ENCODE measurements at regions not wholly inside any gene's neighbourhood (a gene's known extent, or its start where the extent isn't known, plus 50 kb on each side); places are given as distances from the start of the nearest gene placed in this dataset.

- WGBS (ENCODE audit: insufficient coverage, insufficient read length) = no CpG with 5 or more reads among the region's 5 CpGs
- Histone ChIP-seq H3K36me3 (ENCODE audit: control insufficient read depth, insufficient read depth, low read length) (no peaks in the 10 kb centered on the region), H3K27ac (ENCODE audit: low read length) (no peak overlapping the region), H3K27me3 (ENCODE audit: control insufficient read depth, insufficient read depth, low read length) (no peaks in the 10 kb centered on the region), H3K4me1 (ENCODE audit: control insufficient read depth, insufficient read depth, low read length) (no peaks in the 10 kb centered on the region), H3K4me3 (ENCODE audit: low read length) (no peak overlapping the region), H3K9me3 (ENCODE audit: control insufficient read depth, insufficient read depth, low read length) (no peaks in the 10 kb centered on the region)
- DNase-seq (ENCODE audit: low read depth, low spot score) = no peak
These were observed 399.4 kb upstream of the ATP11B start for GRCh38 chr3:182393830-182394367.

- H3K27me3 ChIP-seq (ENCODE audit: control insufficient read depth, insufficient read depth, low read length) = no peaks in the 10 kb centered on the region
- no peaks in the 10 kb centered on the region for H3K36me3 ChIP-seq (ENCODE audit: control insufficient read depth, insufficient read depth, low read length)
- no peak overlapping the region for H3K27ac ChIP-seq (ENCODE audit: low read length)
- no CpG with 5 or more reads among the region's 1 CpG for WGBS (ENCODE audit: insufficient coverage, insufficient read length)
- no peak overlapping the region for H3K4me3 ChIP-seq (ENCODE audit: low read length)
- H3K4me1 ChIP-seq (ENCODE audit: control insufficient read depth, insufficient read depth, low read length) = peaks cover 2% of the 10 kb centered on the region; the same call in 1 of the 2 replicates
- no peaks in the 10 kb centered on the region for H3K9me3 ChIP-seq (ENCODE audit: control insufficient read depth, insufficient read depth, low read length)
- no peak for DNase-seq (ENCODE audit: low read depth, low spot score)
These were observed 396.1 kb upstream of the ATP11B start for GRCh38 chr3:182397164-182397563.

DNA sequence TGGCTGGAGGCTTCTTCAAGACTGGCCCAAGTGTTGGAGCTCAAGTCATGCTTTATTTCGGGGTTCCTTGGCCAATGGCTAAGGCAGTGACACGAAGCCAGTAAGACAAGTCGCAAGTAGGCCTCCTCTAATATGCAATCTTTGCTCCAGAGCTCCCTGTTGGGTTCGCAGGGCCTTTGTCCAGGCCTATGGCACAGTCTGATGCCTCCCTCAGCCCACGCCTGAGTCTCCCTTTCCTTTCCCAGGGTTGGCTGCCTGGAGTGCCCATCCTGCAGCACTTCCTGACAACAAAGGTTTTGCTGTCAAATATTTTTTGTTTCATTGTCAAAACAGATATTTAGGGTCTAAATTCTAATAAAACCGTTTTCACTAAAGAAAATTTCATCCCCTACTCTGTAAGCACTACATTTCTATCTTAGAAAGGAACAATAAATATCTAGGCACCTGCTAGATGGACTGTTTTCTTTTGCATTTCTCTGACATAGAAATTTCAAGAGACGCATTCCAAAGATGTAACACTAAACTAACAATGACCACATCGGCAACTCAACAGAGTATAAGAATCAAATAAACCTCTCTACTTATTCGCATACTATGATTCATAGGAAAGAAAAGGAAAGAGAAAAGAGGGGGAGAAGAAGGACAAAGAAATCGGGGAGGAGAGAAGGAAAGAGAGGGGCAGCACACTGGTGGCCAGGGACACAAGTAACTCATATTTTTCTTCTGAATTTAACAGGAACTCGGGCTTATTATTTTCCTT, 393.1 kb upstream of the ATP11B start:
- Histone ChIP-seq H3K4me1 (ENCODE audit: control insufficient read depth, insufficient read depth, low read length) (peaks cover 2% of the 10 kb centered on the region; the same call in 1 of the 2 replicates), H3K36me3 (ENCODE audit: control insufficient read depth, insufficient read depth, low read length) (no peaks in the 10 kb centered on the region), H3K9me3 (ENCODE audit: control insufficient read depth, insufficient read depth, low read length) (no peaks in the 10 kb centered on the region), H3K27me3 (ENCODE audit: control insufficient read depth, insufficient read depth, low read length) (no peaks in the 10 kb centered on the region), H3K4me3 (ENCODE audit: low read length) (no peak overlapping the region), H3K27ac (ENCODE audit: low read length) (no peak overlapping the region)
- WGBS (ENCODE audit: insufficient coverage, insufficient read length) = no CpG with 5 or more reads among the region's 11 CpGs
- no peak for DNase-seq (ENCODE audit: low read depth, low spot score)

GRCh38 chr3:182400838-182401237, 392.5 kb upstream of the ATP11B start:
- Histone ChIP-seq H3K27me3 (ENCODE audit: control insufficient read depth, insufficient read depth, low read length) (no peaks in the 10 kb centered on the region), H3K4me3 (ENCODE audit: low read length) (no peak overlapping the region), H3K9me3 (ENCODE audit: control insufficient read depth, insufficient read depth, low read length) (no peaks in the 10 kb centered on the region), H3K4me1 (ENCODE audit: control insufficient read depth, insufficient read depth, low read length) (peaks cover 2% of the 10 kb centered on the region), H3K27ac (ENCODE audit: low read length) (no peak overlapping the region), H3K36me3 (ENCODE audit: control insufficient read depth, insufficient read depth, low read length) (no peaks in the 10 kb centered on the region)
- no CpG with 5 or more reads among the region's 2 CpGs for WGBS (ENCODE audit: insufficient coverage, insufficient read length)
- no peak for DNase-seq (ENCODE audit: low read depth, low spot score)

DNA sequence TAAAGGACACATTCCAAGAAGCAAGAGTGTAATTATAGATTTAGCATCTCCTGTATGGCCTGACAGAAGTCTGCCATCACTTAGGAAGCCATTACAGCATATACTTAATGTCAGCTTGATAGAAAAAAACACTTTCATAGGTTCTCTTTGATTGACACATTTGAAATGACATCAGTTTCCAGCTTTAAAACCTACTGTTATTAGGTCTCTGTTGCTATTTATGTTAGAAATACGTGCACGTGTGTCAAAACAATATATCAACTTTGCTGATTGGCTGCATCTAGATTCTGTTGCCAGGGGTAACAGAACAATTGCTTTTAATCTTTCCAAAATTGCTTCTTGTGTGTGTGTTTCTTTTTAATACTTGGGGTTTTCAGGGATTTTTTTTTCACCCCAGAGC, 389.3 kb upstream of the ATP11B start:
- no CpG with 5 or more reads among the region's 2 CpGs for WGBS (ENCODE audit: insufficient coverage, insufficient read length)
- no peak for DNase-seq (ENCODE audit: low read depth, low spot score)
- Histone ChIP-seq H3K27me3 (ENCODE audit: control insufficient read depth, insufficient read depth, low read length) (no peaks in the 10 kb centered on the region), H3K4me3 (ENCODE audit: low read length) (no peak overlapping the region), H3K9me3 (ENCODE audit: control insufficient read depth, insufficient read depth, low read length) (no peaks in the 10 kb centered on the region), H3K4me1 (ENCODE audit: control insufficient read depth, insufficient read depth, low read length) (peaks cover 2% of the 10 kb centered on the region), H3K36me3 (ENCODE audit: control insufficient read depth, insufficient read depth, low read length) (no peaks in the 10 kb centered on the region), H3K27ac (ENCODE audit: low read length) (no peak overlapping the region)

GRCh38 chr3:182405759-182406158, 387.5 kb upstream of the ATP11B start:
- H3K27ac ChIP-seq (ENCODE audit: low read length) = no peak overlapping the region
- H3K4me3 ChIP-seq (ENCODE audit: low read length) = no peak overlapping the region
- H3K27me3 ChIP-seq (ENCODE audit: control insufficient read depth, insufficient read depth, low read length) = no peaks in the 10 kb centered on the region
- no peaks in the 10 kb centered on the region; the same call in 1 of the 2 replicates for H3K4me1 ChIP-seq (ENCODE audit: control insufficient read depth, insufficient read depth, low read length)
- no peaks in the 10 kb centered on the region for H3K36me3 ChIP-seq (ENCODE audit: control insufficient read depth, insufficient read depth, low read length)
- WGBS (ENCODE audit: insufficient coverage, insufficient read length) = no CpG with 5 or more reads among the region's 2 CpGs
- DNase-seq (ENCODE audit: low read depth, low spot score) = no peak
- H3K9me3 ChIP-seq (ENCODE audit: control insufficient read depth, insufficient read depth, low read length) = no peaks in the 10 kb centered on the region

DNA sequence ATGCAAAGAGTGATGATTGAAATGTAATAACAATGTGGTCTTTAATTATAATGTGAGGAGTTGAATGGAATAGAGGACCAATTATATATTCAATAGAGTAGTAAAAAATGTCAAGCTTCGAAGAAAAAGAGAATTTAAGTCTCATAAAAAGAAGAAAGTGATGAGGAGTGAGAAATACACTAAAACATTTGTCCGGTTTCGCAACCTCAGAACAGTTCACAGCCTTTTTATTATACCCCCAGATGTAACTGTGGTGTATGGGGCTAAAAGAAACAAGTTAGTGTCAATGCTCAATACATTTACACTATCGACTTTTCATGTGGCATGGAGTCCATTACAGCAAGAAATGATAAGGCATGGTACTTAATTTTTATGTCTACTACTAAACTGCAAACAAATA, 386.5 kb upstream of the ATP11B start:
- H3K9me3 ChIP-seq (ENCODE audit: control insufficient read depth, insufficient read depth, low read length) = no peaks in the 10 kb centered on the region
- peaks cover under 1% of the 10 kb centered on the region; the same call in 1 of the 2 replicates for H3K4me1 ChIP-seq (ENCODE audit: control insufficient read depth, insufficient read depth, low read length)
- WGBS (ENCODE audit: insufficient coverage, insufficient read length) = 100% methylated on average over 1 of the region's 4 CpGs
- H3K4me3 ChIP-seq (ENCODE audit: low read length) = no peak overlapping the region
- no peak for DNase-seq (ENCODE audit: low read depth, low spot score)
- no peaks in the 10 kb centered on the region for H3K27me3 ChIP-seq (ENCODE audit: control insufficient read depth, insufficient read depth, low read length)
- H3K27ac ChIP-seq (ENCODE audit: low read length) = no peak overlapping the region
- no peaks in the 10 kb centered on the region for H3K36me3 ChIP-seq (ENCODE audit: control insufficient read depth, insufficient read depth, low read length)

DNA sequence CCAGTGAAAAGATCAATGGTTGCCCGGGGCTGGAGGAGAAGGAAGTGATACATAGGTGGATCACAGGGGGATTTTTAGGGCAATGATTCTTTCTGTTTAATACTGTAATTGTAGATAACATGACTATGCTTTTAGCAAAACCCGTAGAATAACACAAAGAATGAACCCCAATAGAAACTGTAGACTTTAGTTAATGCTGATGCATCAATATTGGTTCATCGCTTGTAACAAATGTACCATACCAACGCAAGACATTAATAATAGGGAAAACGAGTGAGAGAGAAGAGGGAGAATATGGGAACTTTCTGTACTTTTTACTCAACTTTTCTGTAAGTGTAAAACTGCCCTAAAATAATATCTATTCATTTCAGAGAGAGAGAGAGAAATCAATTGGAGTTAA, 383.3 kb upstream of the ATP11B start:
- Histone ChIP-seq H3K27ac (ENCODE audit: low read length) (no peak overlapping the region), H3K4me1 (ENCODE audit: control insufficient read depth, insufficient read depth, low read length) (peaks cover 3% of the 10 kb centered on the region; the same call in 1 of the 2 replicates), H3K27me3 (ENCODE audit: control insufficient read depth, insufficient read depth, low read length) (no peaks in the 10 kb centered on the region), H3K36me3 (ENCODE audit: control insufficient read depth, insufficient read depth, low read length) (no peaks in the 10 kb centered on the region), H3K4me3 (ENCODE audit: low read length) (no peak overlapping the region), H3K9me3 (ENCODE audit: control insufficient read depth, insufficient read depth, low read length) (no peaks in the 10 kb centered on the region)
- WGBS (ENCODE audit: insufficient coverage, insufficient read length) = no CpG with 5 or more reads among the region's 5 CpGs
- DNase-seq (ENCODE audit: low read depth, low spot score) = no peak

- Histone ChIP-seq H3K36me3 (ENCODE audit: control insufficient read depth, insufficient read depth, low read length) (no peaks in the 10 kb centered on the region), H3K27ac (ENCODE audit: low read length) (no peak overlapping the region), H3K4me1 (ENCODE audit: control insufficient read depth, insufficient read depth, low read length) (peaks cover 3% of the 10 kb centered on the region; the same call in 1 of the 2 replicates), H3K9me3 (ENCODE audit: control insufficient read depth, insufficient read depth, low read length) (no peaks in the 10 kb centered on the region), H3K4me3 (ENCODE audit: low read length) (no peak overlapping the region), H3K27me3 (ENCODE audit: control insufficient read depth, insufficient read depth, low read length) (no peaks in the 10 kb centered on the region)
- no peak for DNase-seq (ENCODE audit: low read depth, low spot score)
- WGBS (ENCODE audit: insufficient coverage, insufficient read length) = no CpG with 5 or more reads among the region's 2 CpGs
These were observed 381.2 kb upstream of the ATP11B start for GRCh38 chr3:182412066-182412465.

DNA sequence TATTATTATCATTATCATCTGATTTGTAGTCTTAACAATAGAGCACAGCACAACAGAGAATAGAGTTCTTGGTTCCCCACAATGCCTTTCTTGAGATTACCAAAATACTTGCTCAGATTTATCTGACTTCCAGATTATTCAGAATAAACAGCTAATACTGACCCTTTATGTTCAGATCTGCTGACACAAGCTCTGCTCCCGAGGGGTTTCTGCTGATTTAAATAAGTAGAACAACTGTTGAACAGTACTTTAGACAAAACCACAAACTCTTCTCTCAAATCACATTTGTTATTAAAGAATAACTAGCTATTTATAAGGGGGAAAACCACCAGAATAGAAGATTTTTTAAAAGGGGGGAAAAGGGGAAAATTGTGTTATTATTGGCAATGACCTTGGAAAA, 380.2 kb upstream of the ATP11B start:
- Histone ChIP-seq H3K9me3 (ENCODE audit: control insufficient read depth, insufficient read depth, low read length) (no peaks in the 10 kb centered on the region), H3K36me3 (ENCODE audit: control insufficient read depth, insufficient read depth, low read length) (no peaks in the 10 kb centered on the region), H3K27ac (ENCODE audit: low read length) (no peak overlapping the region), H3K4me3 (ENCODE audit: low read length) (no peak overlapping the region), H3K4me1 (ENCODE audit: control insufficient read depth, insufficient read depth, low read length) (peaks cover 3% of the 10 kb centered on the region; the same call in 1 of the 2 replicates), H3K27me3 (ENCODE audit: control insufficient read depth, insufficient read depth, low read length) (no peaks in the 10 kb centered on the region)
- DNase-seq (ENCODE audit: low read depth, low spot score) = no peak
- WGBS (ENCODE audit: insufficient coverage, insufficient read length) = no CpG with 5 or more reads among the region's 1 CpG

DNA sequence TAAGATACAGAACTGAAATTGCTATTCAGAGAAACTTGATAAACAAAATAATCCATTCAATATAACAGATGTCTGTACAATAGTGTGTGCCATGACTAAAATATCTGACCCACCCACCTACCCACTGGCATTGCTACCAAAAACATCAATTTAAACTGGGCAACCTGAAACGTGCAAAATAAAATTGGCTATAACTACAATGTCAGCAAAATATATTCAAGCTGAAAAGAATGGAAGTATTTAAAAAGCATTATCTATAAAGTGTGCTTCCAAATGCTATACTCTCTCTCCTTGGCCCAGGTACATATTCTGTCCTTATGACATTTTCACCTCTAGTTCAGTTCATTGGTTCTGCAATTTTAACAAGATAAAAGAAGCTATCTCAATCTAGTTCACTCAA, 379.6 kb upstream of the ATP11B start:
- Histone ChIP-seq H3K27me3 (ENCODE audit: control insufficient read depth, insufficient read depth, low read length) (no peaks in the 10 kb centered on the region), H3K27ac (ENCODE audit: low read length) (no peak overlapping the region), H3K36me3 (ENCODE audit: control insufficient read depth, insufficient read depth, low read length) (no peaks in the 10 kb centered on the region), H3K4me1 (ENCODE audit: control insufficient read depth, insufficient read depth, low read length) (peaks cover 3% of the 10 kb centered on the region; the same call in 1 of the 2 replicates), H3K4me3 (ENCODE audit: low read length) (no peak overlapping the region), H3K9me3 (ENCODE audit: control insufficient read depth, insufficient read depth, low read length) (no peaks in the 10 kb centered on the region)
- WGBS (ENCODE audit: insufficient coverage, insufficient read length) = no CpG with 5 or more reads among the region's 1 CpG
- no peak for DNase-seq (ENCODE audit: low read depth, low spot score)

Data from iPS DF 6.9 (cell line).